OCI-LY7 (cell line): ENCODE measurements at regions not wholly inside any gene's neighbourhood (a gene's known extent, or its start where the extent isn't known, plus 50 kb on each side); places are given as distances from the start of the nearest gene placed in this dataset.

ENCODE experiments used
- EZH2phosphoT487 ChIP-seq: fragments of 200-600 bp; sonication (generic); IDR thresholded peaks from 2 replicates; pipeline ENCODE4 v1.6.1; 2018; ENCODE audit warnings: low read depth, borderline replicate concordance, mild to moderate bottlenecking, mixed run types, antibody characterized with exemption, low read length, moderate library complexity, mixed read lengths
- TF ChIP-seq, protein P1 (sequence below): fragments of 200-600 bp; sonication (generic); conservative IDR thresholded peaks from 2 replicates; pipeline ENCODE4 v1.5.1; 2014; ENCODE audit warnings: mild to moderate bottlenecking, antibody characterized with exemption, low read length, moderate library complexity, mixed read lengths

- TF ChIP-seq, protein P1, sequence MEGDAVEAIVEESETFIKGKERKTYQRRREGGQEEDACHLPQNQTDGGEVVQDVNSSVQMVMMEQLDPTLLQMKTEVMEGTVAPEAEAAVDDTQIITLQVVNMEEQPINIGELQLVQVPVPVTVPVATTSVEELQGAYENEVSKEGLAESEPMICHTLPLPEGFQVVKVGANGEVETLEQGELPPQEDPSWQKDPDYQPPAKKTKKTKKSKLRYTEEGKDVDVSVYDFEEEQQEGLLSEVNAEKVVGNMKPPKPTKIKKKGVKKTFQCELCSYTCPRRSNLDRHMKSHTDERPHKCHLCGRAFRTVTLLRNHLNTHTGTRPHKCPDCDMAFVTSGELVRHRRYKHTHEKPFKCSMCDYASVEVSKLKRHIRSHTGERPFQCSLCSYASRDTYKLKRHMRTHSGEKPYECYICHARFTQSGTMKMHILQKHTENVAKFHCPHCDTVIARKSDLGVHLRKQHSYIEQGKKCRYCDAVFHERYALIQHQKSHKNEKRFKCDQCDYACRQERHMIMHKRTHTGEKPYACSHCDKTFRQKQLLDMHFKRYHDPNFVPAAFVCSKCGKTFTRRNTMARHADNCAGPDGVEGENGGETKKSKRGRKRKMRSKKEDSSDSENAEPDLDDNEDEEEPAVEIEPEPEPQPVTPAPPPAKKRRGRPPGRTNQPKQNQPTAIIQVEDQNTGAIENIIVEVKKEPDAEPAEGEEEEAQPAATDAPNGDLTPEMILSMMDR: no peak
- TF ChIP-seq EZH2phosphoT487: no peak
Observed at GRCh38 chr15:53203454-53203853, 413.3 kb upstream of the ONECUT1 start.
